SK-N-SH (cell line): ENCODE measurements at regions not wholly inside any gene's neighbourhood (a gene's known extent, or its start where the extent isn't known, plus 50 kb on each side); places are given as distances from the start of the nearest gene placed in this dataset.

Source experiments
- CTCF ChIA-PET: fragments of 300-600, 350-600 bp; formaldehyde crosslinking; extraction: SDS; loops from one replicate; lab custom pipeline; 2021; lab: Yijun Ruan, JAX
- POLR2A ChIA-PET: fragments of 350-600 bp; sonication (Branson Sonifier 250); formaldehyde crosslinking; extraction: SDS; loops from one replicate; lab custom pipeline; 2020; ENCODE audit warnings: antibody characterized with exemption, inconsistent platforms; lab: Yijun Ruan, JAX
- DNase-seq: peaks from one replicate; pipeline ENCODE4 v3.0.0; 2012
- H2AFZ ChIP-seq: fragments of 200-600 bp; sonication (generic); 2 replicates; pipeline ENCODE4 v1.8.1; 2016; ENCODE audit warnings: antibody characterized with exemption, mild to moderate bottlenecking, low read depth
- H3F3A ChIP-seq: fragments of 200-600 bp; sonication (generic); replicated peaks from 2 replicates; pipeline ENCODE3; 2016; ENCODE audit warnings: antibody characterized with exemption, mild to moderate bottlenecking; ENCODE audit not compliant: insufficient read depth
- H3K27ac ChIP-seq, 2 experiments: fragments of 200-500 bp in 1 of 2; fragments of 200-600 bp in 1 of 2; sonication (Bioruptor generic) in 1 of 2; sonication (generic), shearing (Covaris generic) in 1 of 2; 2 replicates each; pipeline versions ENCODE4 v1.5.1 to v1.6.1; 2014 to 2016; ENCODE audit warnings: low read depth in 2 of 2, inconsistent platforms in 1 of 2, low read length in 1 of 2, mild to moderate bottlenecking in 1 of 2, mixed read lengths in 1 of 2
- H3K27me3 ChIP-seq: fragments of 200-600 bp; sonication (generic), shearing (Covaris generic); 2 replicates; pipeline ENCODE4 v1.6.1; 2016; ENCODE audit warnings: mixed run types; ENCODE audit not compliant: insufficient read depth
- H3K36me3 ChIP-seq, 2 experiments: fragments of 200-500 bp in 1 of 2; fragments of 200-600 bp in 1 of 2; sonication (Bioruptor generic) in 1 of 2; sonication (generic) in 1 of 2; replicated peaks in 1 of 2; 2 replicates each; pipeline versions ENCODE3 to v1.5.1; 2014 to 2016; ENCODE audit warnings: low read length in 1 of 2, mild to moderate bottlenecking in 1 of 2; ENCODE audit not compliant: insufficient read depth in 2 of 2, control insufficient read depth in 1 of 2
- H3K4me1 ChIP-seq, 2 experiments: fragments of 200-500 bp in 1 of 2; fragments of 200-600 bp in 1 of 2; sonication (Bioruptor generic) in 1 of 2; sonication (generic), shearing (Covaris generic) in 1 of 2; 2 replicates each; pipeline versions ENCODE4 v1.5.1 to v1.6.1; 2014 to 2016; ENCODE audit warnings: low read depth in 1 of 2, low read length in 1 of 2, mixed run types in 1 of 2; ENCODE audit not compliant: insufficient read depth in 2 of 2, control insufficient read depth in 1 of 2
- H3K4me2 ChIP-seq: fragments of 200-600 bp; sonication (generic), shearing (Covaris generic); 2 replicates; pipeline ENCODE4 v1.6.1; 2017; ENCODE audit warnings: mixed run types
- H3K4me3 ChIP-seq, 2 experiments: fragments of 200-500 bp in 1 of 2; fragments of 200-600 bp in 1 of 2; sonication (Bioruptor generic) in 1 of 2; sonication (generic), shearing (Covaris generic) in 1 of 2; 2 replicates each; pipeline versions ENCODE4 v1.5.1 to v1.8.1; 2014 to 2016; ENCODE audit warnings: low read depth in 2 of 2, inconsistent platforms in 1 of 2, low read length in 1 of 2, mild to moderate bottlenecking in 1 of 2, mixed read lengths in 1 of 2, moderate library complexity in 1 of 2
- H3K79me2 ChIP-seq: fragments of 200-600 bp; sonication (generic); 2 replicates; pipeline ENCODE4 v1.8.1; 2017; ENCODE audit warnings: mild to moderate bottlenecking; ENCODE audit not compliant: insufficient read depth
- H3K9ac ChIP-seq: fragments of 200-600 bp; sonication (generic); 2 replicates; pipeline ENCODE4 v1.6.1; 2017; ENCODE audit warnings: mixed run types
- H3K9me2 ChIP-seq: fragments of 200-600 bp; sonication (generic); 2 replicates; pipeline ENCODE4 v1.6.1; 2017; ENCODE audit warnings: mixed run types
- H3K9me3 ChIP-seq: fragments of 200-600 bp; sonication (generic); 2 replicates; pipeline ENCODE4 v1.6.1; 2017; ENCODE audit warnings: mixed run types, mild to moderate bottlenecking, moderate library complexity
- H4K20me1 ChIP-seq: fragments of 200-600 bp; sonication (generic); 2 replicates; pipeline ENCODE4 v1.6.1; 2017; ENCODE audit warnings: mild to moderate bottlenecking, mixed run types; ENCODE audit not compliant: insufficient read depth
- ELF1 ChIP-seq: IDR thresholded peaks from 2 replicates; pipeline ENCODE4 v1.4.0; 2012
- GABPA ChIP-seq: IDR thresholded peaks from 2 replicates; pipeline ENCODE4 v1.4.0; 2012; ENCODE audit warnings: low read depth, mild to moderate bottlenecking
- JUND ChIP-seq: IDR thresholded peaks from 2 replicates; pipeline ENCODE4 v1.4.0; 2012
- MEF2A ChIP-seq: IDR thresholded peaks from 2 replicates; pipeline ENCODE4 v1.4.0; 2012; ENCODE audit warnings: low read depth, borderline replicate concordance
- POLR2AphosphoS5 ChIP-seq: IDR thresholded peaks from 2 replicates; pipeline ENCODE4 v1.6.1; 2012; ENCODE audit warnings: low read depth, low read length
- RAD21 ChIP-seq: IDR thresholded peaks from 2 replicates; pipeline ENCODE4 v1.6.1; 2012; ENCODE audit warnings: mild to moderate bottlenecking, low read length
- RFX5 ChIP-seq: IDR thresholded peaks from 2 replicates; pipeline ENCODE4 v1.6.1; 2012; ENCODE audit warnings: mild to moderate bottlenecking, improper control_type of control experiment, low read length
- RXRA ChIP-seq: IDR thresholded peaks from 2 replicates; pipeline ENCODE4 v1.4.0; 2012; ENCODE audit warnings: low read depth, mild to moderate bottlenecking, borderline replicate concordance
- TAF1 ChIP-seq: IDR thresholded peaks from 2 replicates; pipeline ENCODE4 v1.6.1; 2012; ENCODE audit warnings: low read depth, mild to moderate bottlenecking, low read length, moderate library complexity, borderline replicate concordance
- TEAD4 ChIP-seq: IDR thresholded peaks from 2 replicates; pipeline ENCODE4 v1.4.0; 2012; ENCODE audit warnings: mild to moderate bottlenecking, borderline replicate concordance; ENCODE audit not compliant: insufficient read depth
- whole genome bisulfite sequencing: methylation state at CpG from one replicate; pipeline ENCODE4 v1.1.6; 2017; ENCODE audit warnings: low lambda C conversion rate; 5-methylcytosine and 5-hydroxymethylcytosine counted together
- TF ChIP-seq, protein P1 (sequence below): fragments of 200-600 bp; sonication (generic); IDR thresholded peaks from 2 replicates; pipeline ENCODE4 v1.6.1; 2017; ENCODE audit warnings: antibody characterized with exemption, mild to moderate bottlenecking, moderate library complexity
- TF ChIP-seq, protein P2 (sequence below): fragments of 150-350 bp; IDR thresholded peaks from 2 replicates; pipeline ENCODE4 v1.6.1; 2017; ENCODE audit warnings: antibody characterized with exemption, low read length, low read depth, borderline replicate concordance
- TF ChIP-seq, protein P3 (sequence below): IDR thresholded peaks from 2 replicates; pipeline ENCODE4; 2012
- TF ChIP-seq, protein P4 (sequence below): IDR thresholded peaks from 2 replicates; pipeline ENCODE4 v1.4.0; 2012; ENCODE audit warnings: low read depth
- TF ChIP-seq, protein P5 (sequence below): IDR thresholded peaks from 2 replicates; pipeline ENCODE4 v1.4.0; 2012; ENCODE audit warnings: low read depth, borderline replicate concordance

DNA sequence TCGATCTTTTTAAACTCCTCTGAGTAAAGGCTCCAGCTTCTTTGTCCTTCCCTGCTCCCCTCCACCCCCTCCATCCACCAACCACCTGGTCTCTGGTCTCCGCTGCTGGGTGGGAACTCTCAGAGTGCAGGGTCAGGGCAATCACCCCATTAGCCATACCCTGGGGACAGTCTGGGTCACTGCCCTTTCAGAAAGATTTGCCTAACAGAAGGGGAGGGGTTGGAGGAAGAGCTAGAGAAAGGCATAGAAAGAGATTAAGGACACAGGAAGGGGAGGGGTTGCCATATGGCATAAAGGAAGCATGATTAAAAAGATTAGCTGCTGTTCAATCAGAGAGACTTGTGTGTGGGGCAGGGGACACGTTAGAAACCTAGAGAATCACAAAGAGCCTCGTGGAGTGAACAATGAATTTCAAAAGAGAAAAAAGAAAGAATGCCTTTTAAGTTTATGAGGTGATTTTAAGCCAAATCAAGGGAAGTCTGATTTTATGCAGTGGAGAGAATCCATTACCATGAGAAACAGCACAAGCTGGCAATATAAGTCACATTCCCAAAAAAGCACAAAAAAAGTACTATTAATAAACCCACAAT is 115.5 kb upstream of the ACSL4 start:
- WGBS: 36% methylated on average over 4 of the region's 4 CpGs
- H2AFZ ChIP-seq: peak overlapping the region; percentile 63; the same call in 1 of the 2 replicates
- CTCF ChIA-PET: interaction anchor here (0.6 to 1.7 kb wide), 4 partner anchors 8 to 235 kb away, joined by 3 to 12 read pairs (median 4); no protein-coding TSS in a partner anchor

DNA sequence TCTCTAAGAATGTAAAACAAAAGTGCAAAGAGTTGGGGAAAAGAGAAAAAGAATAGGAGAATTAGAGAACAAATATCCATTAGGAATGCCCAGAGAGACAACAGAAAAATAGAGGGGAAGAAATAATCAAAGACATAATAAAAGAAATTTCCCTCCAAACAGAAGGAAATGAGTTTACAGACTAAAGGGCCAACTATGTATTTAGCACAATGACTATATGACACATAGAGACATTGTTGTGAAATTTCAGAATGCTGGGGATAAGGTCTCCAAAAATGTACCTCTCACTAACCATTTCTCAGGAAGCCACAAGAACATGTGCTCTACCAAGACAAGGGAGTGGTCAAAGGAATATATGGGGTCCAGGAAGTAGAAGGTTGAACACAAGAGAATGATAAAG is 121.0 kb upstream of the ACSL4 start:
- POLR2A ChIA-PET: no interaction called here
- Histone ChIP-seq H3K79me2 (no peaks in the 10 kb centered on the region), H2AFZ (no peak overlapping the region), H3K4me2 (no peak overlapping the region), H3K9me3 (no peaks in the 10 kb centered on the region), H3K27me3 (no peaks in the 10 kb centered on the region), H3K9me2 (no peaks in the 10 kb centered on the region), H4K20me1 (no peaks in the 10 kb centered on the region), H3K4me3 (no peak overlapping the region), H3F3A (no peaks in the 10 kb centered on the region), H3K9ac (no peak overlapping the region), H3K4me1 (0 out of 4 replicates have a peak, but pooled peaks cover 0 to 6% of the 10 kb centered on the region in 2 experiments)
- no peak for DNase-seq
- CTCF ChIA-PET: interaction anchor here (1.3 to 7.9 kb wide), 3 partner anchors 11 to 368 kb away, joined by 3 to 105 read pairs (median 3); no protein-coding TSS in a partner anchor
- no peak for TF ChIP-seq GABPA
- TF ChIP-seq, all 33 proteins: peak for 0
- Histone ChIP-seq H3K36me3 (no peaks in the 10 kb centered on the region), H3K27ac (no peak overlapping the region)

More for the DNA sequence above, 115.5 kb upstream of the ACSL4 start:
- DNase-seq: peak; percentile 12
- H3K9me3 ChIP-seq: no peaks in the 10 kb centered on the region
- H3K27me3 ChIP-seq: no peaks in the 10 kb centered on the region
- H4K20me1 ChIP-seq: no peaks in the 10 kb centered on the region
- no peaks in the 10 kb centered on the region for H3K36me3 ChIP-seq
- H3K4me1 ChIP-seq: peaks cover 4 to 17% of the 10 kb centered on the region in 2 experiments; a peak in 2 of 4 replicates
- no peaks in the 10 kb centered on the region for H3K79me2 ChIP-seq
- H3K9me2 ChIP-seq: no peaks in the 10 kb centered on the region
- H3K27ac ChIP-seq: peak overlapping the region in 1 of 2 experiments; percentile 31; a peak in 1 of 4 replicates
- H3K4me2 ChIP-seq: no peak overlapping the region
- H3K4me3 ChIP-seq: no peak overlapping the region
- POLR2A ChIA-PET: no interaction called here
- no peak overlapping the region for H3K9ac ChIP-seq
- H3F3A ChIP-seq: peaks cover 5% of the 10 kb centered on the region
- TF ChIP-seq, protein P1, sequence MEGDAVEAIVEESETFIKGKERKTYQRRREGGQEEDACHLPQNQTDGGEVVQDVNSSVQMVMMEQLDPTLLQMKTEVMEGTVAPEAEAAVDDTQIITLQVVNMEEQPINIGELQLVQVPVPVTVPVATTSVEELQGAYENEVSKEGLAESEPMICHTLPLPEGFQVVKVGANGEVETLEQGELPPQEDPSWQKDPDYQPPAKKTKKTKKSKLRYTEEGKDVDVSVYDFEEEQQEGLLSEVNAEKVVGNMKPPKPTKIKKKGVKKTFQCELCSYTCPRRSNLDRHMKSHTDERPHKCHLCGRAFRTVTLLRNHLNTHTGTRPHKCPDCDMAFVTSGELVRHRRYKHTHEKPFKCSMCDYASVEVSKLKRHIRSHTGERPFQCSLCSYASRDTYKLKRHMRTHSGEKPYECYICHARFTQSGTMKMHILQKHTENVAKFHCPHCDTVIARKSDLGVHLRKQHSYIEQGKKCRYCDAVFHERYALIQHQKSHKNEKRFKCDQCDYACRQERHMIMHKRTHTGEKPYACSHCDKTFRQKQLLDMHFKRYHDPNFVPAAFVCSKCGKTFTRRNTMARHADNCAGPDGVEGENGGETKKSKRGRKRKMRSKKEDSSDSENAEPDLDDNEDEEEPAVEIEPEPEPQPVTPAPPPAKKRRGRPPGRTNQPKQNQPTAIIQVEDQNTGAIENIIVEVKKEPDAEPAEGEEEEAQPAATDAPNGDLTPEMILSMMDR: no peak
- no peak for TF ChIP-seq TEAD4
- TF ChIP-seq ELF1: no peak
- TF ChIP-seq JUND: no peak
- no peak for TF ChIP-seq TAF1
- TF ChIP-seq, protein P2, sequence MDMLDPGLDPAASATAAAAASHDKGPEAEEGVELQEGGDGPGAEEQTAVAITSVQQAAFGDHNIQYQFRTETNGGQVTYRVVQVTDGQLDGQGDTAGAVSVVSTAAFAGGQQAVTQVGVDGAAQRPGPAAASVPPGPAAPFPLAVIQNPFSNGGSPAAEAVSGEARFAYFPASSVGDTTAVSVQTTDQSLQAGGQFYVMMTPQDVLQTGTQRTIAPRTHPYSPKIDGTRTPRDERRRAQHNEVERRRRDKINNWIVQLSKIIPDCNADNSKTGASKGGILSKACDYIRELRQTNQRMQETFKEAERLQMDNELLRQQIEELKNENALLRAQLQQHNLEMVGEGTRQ: no peak

DNA sequence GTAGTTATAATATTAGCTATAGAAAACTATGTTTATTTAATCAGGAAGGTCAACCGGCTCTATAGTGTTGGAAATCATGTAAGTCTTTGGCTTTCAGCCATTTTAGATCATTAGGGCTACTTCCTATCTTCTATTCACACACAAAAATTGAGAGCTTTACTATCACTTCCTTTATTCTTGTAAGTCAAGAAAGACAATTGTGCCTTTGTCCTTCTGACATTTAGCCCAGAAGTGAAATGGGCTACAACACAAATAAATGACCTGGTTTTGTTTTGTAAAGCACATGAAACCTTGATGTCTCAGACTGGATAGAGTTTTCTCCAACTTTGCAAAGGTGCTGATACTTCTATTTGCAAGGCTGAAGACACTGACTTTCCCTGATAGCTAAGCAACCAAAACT is 122.4 kb upstream of the ACSL4 start:
- Histone ChIP-seq H3K4me2 (no peak overlapping the region), H3K4me1 (0 out of 4 replicates have a peak, but pooled peaks cover 0 to 6% of the 10 kb centered on the region in 2 experiments), H3K4me3 (no peak overlapping the region), H3K9me3 (no peaks in the 10 kb centered on the region), H3K27me3 (no peaks in the 10 kb centered on the region), H3F3A (no peaks in the 10 kb centered on the region), H3K9me2 (no peaks in the 10 kb centered on the region), H3K27ac (no peak overlapping the region), H3K36me3 (no peaks in the 10 kb centered on the region), H3K9ac (no peak overlapping the region), H4K20me1 (no peaks in the 10 kb centered on the region), H3K79me2 (no peaks in the 10 kb centered on the region), H2AFZ (no peak overlapping the region)
- DNase-seq: no peak
- POLR2A ChIA-PET: no interaction called here
- WGBS: 17% methylated on average over 1 of the region's 1 CpG
- CTCF ChIA-PET: interaction anchor here (0.6 to 7.9 kb wide), 5 partner anchors 9 to 370 kb away, joined by 3 to 105 read pairs (median 5); no protein-coding TSS in a partner anchor
- TF ChIP-seq, protein P3, sequence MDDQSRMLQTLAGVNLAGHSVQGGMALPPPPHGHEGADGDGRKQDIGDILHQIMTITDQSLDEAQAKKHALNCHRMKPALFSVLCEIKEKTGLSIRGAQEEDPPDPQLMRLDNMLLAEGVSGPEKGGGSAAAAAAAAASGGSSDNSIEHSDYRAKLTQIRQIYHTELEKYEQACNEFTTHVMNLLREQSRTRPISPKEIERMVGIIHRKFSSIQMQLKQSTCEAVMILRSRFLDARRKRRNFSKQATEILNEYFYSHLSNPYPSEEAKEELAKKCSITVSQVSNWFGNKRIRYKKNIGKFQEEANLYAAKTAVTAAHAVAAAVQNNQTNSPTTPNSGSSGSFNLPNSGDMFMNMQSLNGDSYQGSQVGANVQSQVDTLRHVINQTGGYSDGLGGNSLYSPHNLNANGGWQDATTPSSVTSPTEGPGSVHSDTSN: no peak
- no peak for TF ChIP-seq JUND
- no peak for TF ChIP-seq TEAD4
- TF ChIP-seq RFX5: no peak
- TF ChIP-seq POLR2AphosphoS5: no peak
- TF ChIP-seq, protein P4, sequence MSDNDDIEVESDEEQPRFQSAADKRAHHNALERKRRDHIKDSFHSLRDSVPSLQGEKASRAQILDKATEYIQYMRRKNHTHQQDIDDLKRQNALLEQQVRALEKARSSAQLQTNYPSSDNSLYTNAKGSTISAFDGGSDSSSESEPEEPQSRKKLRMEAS: no peak
- TF ChIP-seq RXRA: no peak
- TF ChIP-seq RAD21: no peak
- TF ChIP-seq, protein P5, sequence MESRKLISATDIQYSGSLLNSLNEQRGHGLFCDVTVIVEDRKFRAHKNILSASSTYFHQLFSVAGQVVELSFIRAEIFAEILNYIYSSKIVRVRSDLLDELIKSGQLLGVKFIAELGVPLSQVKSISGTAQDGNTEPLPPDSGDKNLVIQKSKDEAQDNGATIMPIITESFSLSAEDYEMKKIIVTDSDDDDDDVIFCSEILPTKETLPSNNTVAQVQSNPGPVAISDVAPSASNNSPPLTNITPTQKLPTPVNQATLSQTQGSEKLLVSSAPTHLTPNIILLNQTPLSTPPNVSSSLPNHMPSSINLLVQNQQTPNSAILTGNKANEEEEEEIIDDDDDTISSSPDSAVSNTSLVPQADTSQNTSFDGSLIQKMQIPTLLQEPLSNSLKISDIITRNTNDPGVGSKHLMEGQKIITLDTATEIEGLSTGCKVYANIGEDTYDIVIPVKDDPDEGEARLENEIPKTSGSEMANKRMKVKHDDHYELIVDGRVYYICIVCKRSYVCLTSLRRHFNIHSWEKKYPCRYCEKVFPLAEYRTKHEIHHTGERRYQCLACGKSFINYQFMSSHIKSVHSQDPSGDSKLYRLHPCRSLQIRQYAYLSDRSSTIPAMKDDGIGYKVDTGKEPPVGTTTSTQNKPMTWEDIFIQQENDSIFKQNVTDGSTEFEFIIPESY: no peak
- TF ChIP-seq MEF2A: no peak
